WERI-Rb-1 (cell line): ENCODE measurements at regions not wholly inside any gene's neighbourhood (a gene's known extent, or its start where the extent isn't known, plus 50 kb on each side); places are given as distances from the start of the nearest gene placed in this dataset.

ENCODE experiments used
- DNase-seq: peaks from one replicate; pipeline ENCODE4 v3.0.0-alpha.2; 2020
- H3K27ac ChIP-seq: fragments of 250-450 bp; sonication (Bioruptor Pico); 2 replicates; pipeline ENCODE4 v1.5.1; 2020; ENCODE audit warnings: mild to moderate bottlenecking, moderate library complexity
- H3K27me3 ChIP-seq: fragments of 250-450 bp; sonication (Bioruptor Pico); 2 replicates; pipeline ENCODE4 v1.5.1; 2021; ENCODE audit warnings: mild to moderate bottlenecking, low read depth, moderate library complexity; ENCODE audit not compliant: insufficient read depth, severe bottlenecking
- H3K36me3 ChIP-seq: fragments of 250-450 bp; sonication (Bioruptor Pico); 2 replicates; pipeline ENCODE4 v1.5.1; 2020; ENCODE audit warnings: mild to moderate bottlenecking, moderate library complexity
- H3K4me3 ChIP-seq: 2 replicates; pipeline ENCODE4 v1.5.1; 2011; ENCODE audit warnings: low read depth, mild to moderate bottlenecking, control low read depth, low read length
- H3K9me3 ChIP-seq: fragments of 250-450 bp; sonication (Bioruptor Pico); 2 replicates; pipeline ENCODE4 v1.5.1; 2021; ENCODE audit warnings: mild to moderate bottlenecking, moderate library complexity; ENCODE audit not compliant: severe bottlenecking
- CTCF ChIP-seq: IDR thresholded peaks from 2 replicates; pipeline ENCODE4 v1.5.1; 2011; ENCODE audit warnings: low read depth, mild to moderate bottlenecking, control low read depth, inconsistent platforms, low read length

- Histone ChIP-seq H3K9me3 (no peaks in the 10 kb centered on the region), H3K27me3 (no peaks in the 10 kb centered on the region), H3K4me3 (no peak overlapping the region), H3K27ac (no peak overlapping the region), H3K36me3 (no peaks in the 10 kb centered on the region)
- no peak for TF ChIP-seq CTCF
- DNase-seq: no peak
Observed at GRCh38 chr14:52119030-52119429, 50.2 kb upstream of the NID2 start.
